ENCODE measurements at regions not wholly inside any gene's neighbourhood (a gene's known extent, or its start where the extent isn't known, plus 50 kb on each side); places are given as distances from the start of the nearest gene placed in this dataset.

- Histone ChIP-seq H3K27me3 (ENCODE audit: control insufficient read depth, extremely low read depth, insufficient read depth, low read length) (no peaks in the 10 kb centered on the region), H4K20me1 (ENCODE audit: control insufficient read depth, extremely low read depth, insufficient read depth, low read length) (no peaks in the 10 kb centered on the region), H3K4me1 (ENCODE audit: control insufficient read depth, extremely low read depth, insufficient read depth, low read length) (no peaks in the 10 kb centered on the region), H3K9me1 (ENCODE audit: control insufficient read depth, extremely low read depth, insufficient read depth, low read length) (no peaks in the 10 kb centered on the region), H3K4me2 (ENCODE audit: control insufficient read depth, extremely low read depth, insufficient read depth, low read depth, low read length) (no peak overlapping the region), H3K9me3 (ENCODE audit: control insufficient read depth, low read depth, low read length) (no peaks in the 10 kb centered on the region), H3K36me3 (ENCODE audit: control insufficient read depth in 2 of 2, extremely low read depth in 1 of 2, insufficient read depth in 2 of 2, low read length in 2 of 2) (no peaks in the 10 kb centered on the region), H3K4me3 (ENCODE audit: control insufficient read depth in 2 of 3, extremely low read depth in 1 of 3, insufficient read depth in 2 of 3, low read depth in 1 of 3, low read length in 3 of 3) (no peak overlapping the region), H3K9ac (ENCODE audit: control insufficient read depth, extremely low read depth, insufficient read depth, low read length) (no peak overlapping the region), H3K27ac (ENCODE audit: control insufficient read depth, insufficient read depth, low read length) (no peak overlapping the region), H2AFZ (ENCODE audit: control insufficient read depth, low read length) (no peak overlapping the region), H3K79me2 (ENCODE audit: control insufficient read depth, insufficient read depth, low read length) (no peaks in the 10 kb centered on the region)
- DNase-seq (ENCODE audit: low read depth, low spot score) (no peak), FAIRE-seq (no peak)
- no peak for TF ChIP-seq EZH2 (IDR thresholded peaks at IDR 0.05; ENCODE audit: low read length)
- no peak for TF ChIP-seq CTCF (optimal IDR thresholded peaks at IDR 0.05 in 1 of 3, IDR thresholded peaks at IDR 0.05 in 1 of 3, conservative IDR thresholded peaks at IDR 0.05 in 1 of 3; ENCODE audit: extremely low read depth in 1 of 3, insufficient read depth in 2 of 3, low read length in 3 of 3)
- dilution Hi-C loops (cut with MboI; ENCODE audit: extremely low pct_ligation_motif_present, low sequenced_read_pairs), result no loop called here
These were observed 310.0 kb downstream of the ADAMTS20 start for GRCh38 chr12:43241986-43242385.

GRCh38 chr12:43238281-43238680, 313.7 kb downstream of the ADAMTS20 start:
- dilution Hi-C loops (cut with MboI; ENCODE audit: extremely low pct_ligation_motif_present, low sequenced_read_pairs), result no loop called here

More at GRCh38 chr12:43238281-43238680, 313.7 kb downstream of the ADAMTS20 start:
- Histone ChIP-seq H3K9ac (ENCODE audit: control insufficient read depth, extremely low read depth, insufficient read depth, low read length) (no peak overlapping the region), H4K20me1 (ENCODE audit: control insufficient read depth, extremely low read depth, insufficient read depth, low read length) (no peaks in the 10 kb centered on the region), H3K27me3 (ENCODE audit: control insufficient read depth, extremely low read depth, insufficient read depth, low read length) (no peaks in the 10 kb centered on the region), H3K27ac (ENCODE audit: control insufficient read depth, insufficient read depth, low read length) (no peak overlapping the region), H3K4me1 (ENCODE audit: control insufficient read depth, extremely low read depth, insufficient read depth, low read length) (no peaks in the 10 kb centered on the region), H3K4me3 (ENCODE audit: control insufficient read depth in 2 of 3, extremely low read depth in 1 of 3, insufficient read depth in 2 of 3, low read depth in 1 of 3, low read length in 3 of 3) (no peak overlapping the region), H2AFZ (ENCODE audit: control insufficient read depth, low read length) (no peak overlapping the region), H3K9me3 (ENCODE audit: control insufficient read depth, low read depth, low read length) (no peaks in the 10 kb centered on the region), H3K36me3 (ENCODE audit: control insufficient read depth in 2 of 2, extremely low read depth in 1 of 2, insufficient read depth in 2 of 2, low read length in 2 of 2) (no peaks in the 10 kb centered on the region), H3K79me2 (ENCODE audit: control insufficient read depth, insufficient read depth, low read length) (no peaks in the 10 kb centered on the region), H3K4me2 (ENCODE audit: control insufficient read depth, extremely low read depth, insufficient read depth, low read depth, low read length) (no peak overlapping the region), H3K9me1 (ENCODE audit: control insufficient read depth, extremely low read depth, insufficient read depth, low read length) (no peaks in the 10 kb centered on the region)
- no peak for FAIRE-seq
- DNase-seq (ENCODE audit: low read depth, low spot score), result no peak
- TF ChIP-seq CTCF (optimal IDR thresholded peaks at IDR 0.05 in 1 of 3, IDR thresholded peaks at IDR 0.05 in 1 of 3, conservative IDR thresholded peaks at IDR 0.05 in 1 of 3; ENCODE audit: extremely low read depth in 1 of 3, insufficient read depth in 2 of 3, low read length in 3 of 3) (no peak), EZH2 (IDR thresholded peaks at IDR 0.05; ENCODE audit: low read length) (no peak)

All from keratinocyte (primary cell).